Hypothalamus (tissue), 51 donors: ENCODE measurements at regions not wholly inside any gene's neighbourhood (a gene's known extent, or its start where the extent isn't known, plus 50 kb on each side); places are given as distances from the start of the nearest gene placed in this dataset.

Experiments
- DNase-seq, 51 donors: peaks; one replicate each; lab custom pipeline; 2025; lab: John Stamatoyannopoulos, UW

DNA sequence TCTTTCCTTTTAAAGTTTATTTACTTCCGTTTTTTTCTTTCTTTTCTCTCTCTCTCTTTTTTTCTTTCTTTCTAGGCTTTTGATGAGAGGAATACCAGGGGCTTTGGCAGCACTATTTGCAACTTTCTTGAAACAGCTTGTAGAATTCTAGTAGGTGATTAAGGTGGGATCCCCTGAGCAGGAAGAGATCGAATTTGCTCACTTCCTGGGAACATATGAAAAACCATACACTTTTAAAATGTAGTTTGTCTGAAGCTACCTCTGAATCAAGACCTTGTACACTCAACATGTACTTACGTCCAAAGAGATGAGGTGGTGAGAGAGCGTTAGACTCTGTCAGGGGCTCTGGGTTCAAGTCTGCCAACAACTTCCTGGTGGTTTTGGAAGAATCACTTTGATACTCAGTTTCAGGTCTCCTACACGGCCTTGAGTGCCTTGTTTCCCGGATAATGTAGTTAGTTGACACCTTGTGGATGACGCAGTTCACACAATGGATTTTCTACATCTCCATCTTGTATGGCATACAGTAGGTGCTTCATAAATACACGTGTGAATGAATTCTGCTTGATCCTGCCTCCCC lies 229.1 kb downstream of the MYCN start:
- DNase-seq = no peak

DNA sequence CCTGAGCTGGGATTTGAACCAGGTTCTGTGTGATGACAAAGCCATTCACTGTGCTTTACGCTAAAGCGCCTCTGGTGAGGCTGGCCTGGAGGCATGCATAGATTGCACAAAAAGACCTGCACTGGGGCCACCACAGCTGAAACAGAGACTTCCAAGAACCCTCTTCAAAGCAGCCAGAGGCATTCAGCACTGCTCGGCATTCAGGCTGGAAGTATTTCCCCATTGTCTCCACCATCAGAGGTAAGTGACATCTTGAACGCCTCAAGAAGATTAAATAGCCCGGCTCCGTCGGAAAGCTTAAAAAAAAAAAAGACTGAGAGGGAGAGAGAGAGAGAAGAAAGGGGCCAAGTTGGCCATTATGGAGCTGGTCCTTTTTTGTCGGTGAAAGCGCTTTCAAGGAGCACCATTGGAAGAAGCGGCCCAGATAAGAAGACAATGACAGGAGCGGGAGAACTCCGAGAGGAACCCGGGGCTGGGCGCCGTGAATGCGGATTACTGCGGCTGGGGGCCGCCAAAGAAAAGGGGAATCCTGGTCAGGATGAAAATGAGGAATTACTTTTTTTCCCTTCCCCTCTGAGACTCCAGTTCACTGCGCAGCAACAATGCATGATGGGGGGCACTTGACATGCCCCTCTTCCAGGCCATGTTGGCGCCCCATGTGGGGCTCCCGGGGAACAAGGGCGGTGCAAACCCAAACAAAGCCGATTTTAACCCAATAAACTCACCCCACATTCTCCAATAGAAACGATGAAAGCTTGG lies 228.3 kb downstream of the MYCN start:
- no peak for DNase-seq

GRCh38 chr2:16167870-16168426 lies 227.6 kb downstream of the MYCN start:
- DNase-seq = no peak

DNA sequence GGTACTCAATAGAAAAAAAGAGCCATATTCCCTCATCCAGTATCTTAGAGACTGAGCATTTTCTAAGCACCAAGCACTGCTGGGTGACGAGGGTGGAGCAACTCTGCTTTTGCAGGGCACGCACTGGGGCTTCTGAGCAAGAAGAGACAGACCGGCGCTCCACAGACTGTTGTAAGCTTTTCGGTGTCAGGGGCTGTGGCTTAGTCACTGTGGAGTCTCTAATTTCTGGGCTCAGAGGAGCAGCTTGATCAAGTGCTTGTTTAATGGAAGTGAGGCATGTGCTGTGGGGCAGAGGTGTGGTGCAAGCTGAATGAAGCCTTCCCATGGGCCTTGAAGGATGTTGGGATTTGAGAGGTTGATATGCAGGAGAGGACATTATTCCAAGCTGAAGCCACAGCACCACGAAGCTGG lies 227.1 kb downstream of the MYCN start:
- DNase-seq = no peak

DNA sequence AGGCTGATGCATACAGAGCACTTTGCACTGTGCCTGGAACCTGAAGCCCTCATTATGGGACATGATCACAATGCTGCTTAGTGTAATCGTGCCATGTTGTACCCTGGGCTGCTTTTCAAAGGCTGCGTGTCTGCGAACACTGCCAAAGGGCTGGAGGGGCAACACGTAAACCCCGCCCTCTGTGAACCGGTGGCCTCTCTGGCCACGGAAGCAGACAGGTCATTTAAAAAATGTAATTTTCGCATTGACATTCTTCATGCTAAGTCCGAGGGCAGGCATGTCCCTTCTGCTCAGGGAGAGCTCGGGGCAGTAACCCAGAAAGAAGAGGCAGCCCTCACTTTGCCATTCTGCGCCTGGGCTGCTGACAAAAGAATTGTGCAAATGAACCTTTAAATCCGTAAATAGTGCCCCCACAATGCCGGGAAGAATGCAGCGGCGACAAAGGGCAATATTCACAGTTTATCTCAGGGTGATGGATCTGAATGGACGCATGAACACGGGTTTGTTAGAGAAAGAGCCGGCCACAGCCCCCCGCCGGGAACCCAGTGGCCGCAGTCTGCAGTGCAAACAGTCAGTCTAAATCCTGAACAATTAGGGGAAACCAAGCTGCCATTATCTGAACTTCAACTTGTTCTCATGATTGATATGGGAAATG lies 226.1 kb downstream of the MYCN start:
- DNase-seq = no peak

- no peak for DNase-seq
Observed at GRCh38 chr2:16165518-16166326, 225.4 kb downstream of the MYCN start.

GRCh38 chr2:16162491-16163040 lies 222.2 kb downstream of the MYCN start:
- no peak for DNase-seq

DNA sequence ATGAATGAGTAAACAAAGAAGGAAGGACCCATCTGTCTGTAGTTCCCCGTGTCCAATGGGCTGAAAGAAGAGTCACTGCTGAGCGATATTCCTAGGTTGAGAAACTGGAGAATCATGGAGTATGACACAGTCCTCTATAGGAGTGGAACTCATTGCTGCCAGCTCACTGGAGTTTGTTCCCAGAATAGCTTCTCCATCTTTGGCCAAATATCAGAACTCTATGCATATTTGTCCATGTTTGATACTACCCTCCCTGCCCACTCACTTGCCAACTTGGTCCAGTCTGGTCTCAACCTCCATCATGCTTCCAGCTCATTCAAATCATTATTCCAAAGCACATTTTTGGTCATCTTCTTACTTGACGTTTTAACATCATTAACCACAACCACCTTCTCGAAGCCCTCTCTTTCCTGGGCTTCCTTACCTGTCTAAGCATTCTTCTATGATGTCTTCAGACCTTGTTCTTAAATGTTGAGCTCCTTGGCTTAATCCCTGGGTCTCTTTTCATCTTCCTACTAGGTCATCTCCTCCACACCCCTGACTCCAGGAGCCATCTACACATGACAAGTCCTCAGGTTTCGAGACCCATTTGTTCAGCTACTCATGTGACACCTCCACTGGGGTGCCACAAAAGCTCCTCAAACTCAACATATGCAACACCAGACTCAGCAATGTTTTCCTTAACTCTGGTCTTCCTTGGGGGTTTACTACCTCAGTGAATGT lies 221.6 kb downstream of the MYCN start:
- DNase-seq = no peak

GRCh38 chr2:16161085-16161565 lies 220.8 kb downstream of the MYCN start:
- DNase-seq = no peak

GRCh38 chr2:16160281-16161084 lies 220.1 kb downstream of the MYCN start:
- DNase-seq = no peak

DNA sequence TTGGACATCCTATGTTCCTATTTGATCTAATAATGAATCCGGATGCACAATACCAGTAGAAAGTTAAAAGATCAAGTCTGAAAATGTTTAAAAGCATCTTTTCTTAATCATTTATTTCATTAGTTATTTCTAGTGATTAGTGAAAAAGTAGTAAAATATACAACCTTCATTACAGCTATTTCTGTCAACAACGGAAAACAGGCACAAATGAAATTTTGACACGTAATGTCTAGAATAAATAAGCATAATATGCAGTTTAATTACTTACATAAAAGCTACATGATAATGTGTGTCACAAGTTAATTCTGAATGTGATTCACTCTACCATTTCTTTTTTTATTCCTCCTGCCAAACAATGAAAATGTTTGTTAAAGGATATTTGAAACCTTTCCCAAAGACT lies 216.1 kb downstream of the MYCN start:
- no peak for DNase-seq

- DNase-seq = no peak
Observed at GRCh38 chr2:16155766-16156165, 215.4 kb downstream of the MYCN start.

GRCh38 chr2:16155366-16155765 lies 215.0 kb downstream of the MYCN start:
- no peak for DNase-seq

GRCh38 chr2:16154501-16155280 lies 214.3 kb downstream of the MYCN start:
- DNase-seq = no peak

- no peak for DNase-seq
Observed at GRCh38 chr2:16154061-16154460, 213.7 kb downstream of the MYCN start.

GRCh38 chr2:16153754-16154035 lies 213.3 kb downstream of the MYCN start:
- DNase-seq = no peak

- no peak for DNase-seq
Observed at GRCh38 chr2:16152928-16153753, 212.8 kb downstream of the MYCN start.
